ENCODE measurements at regions not wholly inside any gene's neighbourhood (a gene's known extent, or its start where the extent isn't known, plus 50 kb on each side); places are given as distances from the start of the nearest gene placed in this dataset.
"Not testable (repeated sequence)": the region's sequence is repeated elsewhere in the genome, so short reads cannot be mapped to it uniquely, and the experiment has no call there.

DNA sequence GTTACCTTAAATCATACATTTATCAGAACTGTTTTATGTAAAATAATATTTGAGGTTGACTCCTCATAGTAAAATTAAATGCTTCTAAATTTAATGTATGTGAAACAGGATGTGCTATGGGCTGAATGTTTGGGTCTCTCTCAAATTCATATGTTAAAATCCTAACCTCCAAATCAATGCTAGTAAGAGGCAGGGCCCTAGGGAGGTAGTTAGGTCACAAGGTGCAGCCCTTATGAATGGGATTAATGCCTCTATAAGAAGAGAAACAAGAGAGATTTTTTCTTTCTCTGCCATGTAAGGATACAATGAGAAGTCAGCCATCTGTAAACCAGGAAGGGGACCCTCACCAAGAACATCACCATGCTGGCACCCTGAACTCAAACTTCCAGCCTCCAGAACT is 67.2 kb upstream of the ETAA1 start:
- DNase-seq, result no peak

DNA sequence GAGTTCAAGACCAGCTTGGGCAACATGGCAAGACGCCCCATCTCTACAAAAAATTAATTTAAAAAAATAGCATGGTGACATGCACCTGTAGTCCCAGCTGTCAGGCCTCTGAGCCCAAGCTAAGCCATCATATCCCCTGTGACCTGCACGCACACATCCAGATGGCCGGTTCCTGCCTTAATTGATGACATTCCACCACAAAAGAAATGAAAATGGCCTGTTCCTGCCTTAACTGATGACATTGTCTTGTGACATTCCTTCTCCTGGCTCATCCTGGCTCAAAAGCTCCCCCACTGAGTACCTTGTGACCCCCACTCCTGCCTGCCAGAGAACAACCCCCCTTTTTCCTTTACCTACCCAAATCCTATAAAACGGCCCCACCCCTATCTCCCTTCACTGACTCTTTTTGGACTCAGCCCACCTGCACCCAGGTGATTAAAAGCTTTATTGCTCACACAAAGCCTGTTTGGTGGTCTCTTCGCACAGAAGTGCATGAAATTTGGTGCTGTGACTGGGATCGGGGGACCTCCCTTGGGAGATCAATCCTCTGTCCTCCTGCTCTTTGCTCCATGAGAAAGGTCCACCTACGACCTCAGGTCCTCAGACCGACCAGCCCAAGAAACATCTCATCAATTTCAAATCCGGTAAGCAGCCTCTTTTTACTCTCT is 65.6 kb upstream of the ETAA1 start:
- DNase-seq, result not testable (repeated sequence)

DNA sequence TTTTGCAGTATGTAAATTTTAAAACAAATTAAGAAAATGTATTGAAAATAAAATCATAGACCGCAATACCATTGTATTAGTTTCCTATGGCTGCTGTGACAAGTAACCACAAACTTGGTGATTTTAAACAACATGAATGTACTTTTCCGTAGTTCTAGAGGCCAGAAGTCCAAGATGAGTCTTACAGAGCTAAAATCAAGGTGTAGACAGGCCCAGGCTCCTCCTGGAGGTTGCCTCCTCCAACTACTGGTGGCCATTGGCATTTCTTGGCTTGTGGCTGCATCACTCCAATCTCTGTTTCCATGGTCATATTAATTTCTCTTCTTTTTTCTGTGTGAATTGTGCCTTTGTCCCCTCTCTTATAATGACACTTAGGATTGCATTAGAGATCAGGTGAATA is 59.2 kb upstream of the ETAA1 start:
- DNase-seq, result no peak

DNA sequence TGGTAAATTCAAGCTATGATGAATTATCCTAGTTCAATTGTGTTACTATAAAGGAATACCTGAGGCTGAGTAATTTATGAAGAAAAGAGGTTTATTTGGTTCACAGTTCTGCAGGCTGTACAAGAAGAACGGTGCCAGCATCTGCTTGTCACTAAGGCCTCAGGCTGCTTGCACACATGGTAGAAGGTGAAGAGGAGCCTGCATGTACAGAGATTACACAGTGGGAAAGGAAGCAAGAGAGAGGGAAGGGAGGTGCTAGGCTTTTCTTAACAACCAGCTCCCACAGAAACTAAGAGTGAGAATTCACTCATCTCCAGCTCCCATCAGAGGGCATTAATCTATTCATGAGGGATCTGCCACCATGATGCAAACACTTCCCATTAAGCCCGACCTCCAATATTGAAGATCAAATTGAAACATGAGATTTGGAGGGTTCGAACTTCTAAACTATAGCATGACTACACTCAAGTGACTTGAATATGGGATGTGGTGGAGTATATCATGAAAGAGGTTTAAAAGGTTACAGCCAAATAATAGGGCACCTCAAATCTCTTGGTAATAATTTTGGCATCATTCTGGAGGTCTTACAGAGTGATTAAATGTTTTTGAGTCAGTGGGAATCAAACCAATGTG is 58.4 kb upstream of the ETAA1 start:
- DNase-seq, result no peak

DNA sequence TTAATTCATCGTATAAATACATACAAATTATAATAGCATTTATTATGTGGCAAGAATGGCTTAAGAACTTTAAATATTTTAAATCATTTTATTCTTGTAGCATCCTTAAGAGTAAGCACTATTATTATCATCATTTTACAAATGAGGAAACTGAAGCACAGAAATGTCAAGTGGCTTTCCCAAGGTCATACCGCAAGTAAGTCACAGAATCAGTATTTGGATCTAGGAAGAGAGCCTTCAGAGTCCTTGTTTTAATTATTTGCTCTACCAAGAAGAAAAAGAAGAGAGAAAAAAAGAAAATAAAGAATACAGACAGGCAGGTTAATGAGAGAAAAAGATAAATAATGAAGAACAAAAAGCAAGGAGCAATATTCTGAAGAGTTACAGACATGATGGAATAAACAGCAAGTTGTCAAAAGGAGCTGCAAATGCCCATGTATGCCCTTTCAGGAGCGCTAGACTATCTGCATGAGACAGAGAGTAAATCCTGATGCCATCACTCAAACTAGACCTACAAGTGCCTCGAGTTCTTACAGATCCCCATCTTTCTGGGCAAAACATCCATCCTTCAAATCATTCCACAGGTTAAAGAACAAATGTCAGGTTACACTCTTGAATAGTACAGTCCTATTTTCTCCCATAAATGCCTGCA is 57.8 kb upstream of the ETAA1 start:
- DNase-seq, result no peak

DNA sequence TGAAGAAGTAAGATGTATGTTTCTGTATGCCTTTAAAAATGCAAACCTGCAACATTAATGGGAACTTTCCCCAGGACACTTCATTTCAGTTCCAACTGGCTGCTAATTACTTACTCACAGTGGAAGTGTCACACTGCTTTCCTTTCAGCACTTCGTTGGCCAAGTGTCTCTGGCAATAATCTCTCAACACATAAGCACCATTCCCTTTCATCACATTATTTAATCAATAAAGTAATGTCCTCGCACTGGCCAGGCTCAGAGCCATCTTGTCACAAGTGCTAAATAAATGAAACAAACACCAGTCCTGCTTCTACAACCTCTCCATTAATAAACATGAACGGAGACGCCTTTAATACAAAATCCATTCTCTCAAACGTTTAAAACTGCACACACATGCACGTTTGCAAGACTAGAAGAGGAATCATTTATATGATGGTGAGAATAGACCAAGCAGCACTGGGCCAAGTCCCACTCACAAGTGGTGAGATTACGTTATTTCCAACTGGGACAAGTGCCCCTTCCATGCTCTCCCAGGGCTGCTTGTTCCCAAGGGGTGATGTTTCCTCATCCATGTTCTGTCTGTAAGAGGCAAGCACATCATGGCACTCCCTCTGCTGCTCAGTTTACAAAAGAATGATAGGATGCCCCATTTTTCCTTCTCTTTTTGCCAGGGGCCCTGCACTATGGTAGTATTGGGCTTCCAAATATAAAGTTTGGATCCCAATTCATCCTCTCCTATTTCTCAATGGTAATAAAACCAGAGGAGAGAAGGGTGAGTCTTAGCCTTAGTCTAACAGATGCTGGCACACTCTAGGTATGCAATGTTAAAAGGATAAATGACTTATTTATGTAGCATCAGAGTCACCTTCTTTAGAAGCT is 56.8 kb upstream of the ETAA1 start:
- no peak for DNase-seq

DNA sequence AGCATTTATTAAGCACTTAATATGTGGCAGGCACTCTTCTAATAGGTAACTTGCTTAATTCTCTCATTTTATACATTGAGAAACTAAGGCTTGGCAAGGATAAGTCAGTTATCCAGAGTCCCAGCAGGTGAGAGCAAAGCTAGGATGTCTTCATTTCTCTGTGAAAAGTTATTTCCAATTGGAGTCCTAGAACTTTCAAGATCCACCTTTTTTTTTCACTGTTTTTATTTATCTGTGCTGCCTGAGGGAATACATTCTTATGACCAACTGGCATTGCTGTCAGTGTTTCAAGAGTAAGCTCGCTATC is 56.2 kb upstream of the ETAA1 start:
- no peak for DNase-seq

DNA sequence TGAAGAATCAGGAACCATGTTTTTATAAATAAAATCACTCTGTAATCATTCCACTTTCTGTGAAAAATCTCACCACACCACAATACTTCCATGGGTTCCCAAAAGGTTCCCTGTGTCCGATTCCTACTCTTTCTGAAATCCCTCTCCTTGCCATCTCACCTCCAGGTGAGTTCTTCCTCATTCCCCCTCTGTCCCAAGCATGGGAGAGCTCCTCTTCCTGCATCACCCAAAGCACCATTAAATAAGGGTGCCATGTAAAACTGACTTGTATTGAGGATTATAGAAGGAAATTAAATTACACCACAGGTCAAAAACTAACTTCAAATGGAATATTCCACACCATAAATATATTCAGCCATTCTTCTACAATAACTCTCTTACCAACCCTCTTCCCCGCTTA is 55.8 kb upstream of the ETAA1 start:
- no peak for DNase-seq

DNA sequence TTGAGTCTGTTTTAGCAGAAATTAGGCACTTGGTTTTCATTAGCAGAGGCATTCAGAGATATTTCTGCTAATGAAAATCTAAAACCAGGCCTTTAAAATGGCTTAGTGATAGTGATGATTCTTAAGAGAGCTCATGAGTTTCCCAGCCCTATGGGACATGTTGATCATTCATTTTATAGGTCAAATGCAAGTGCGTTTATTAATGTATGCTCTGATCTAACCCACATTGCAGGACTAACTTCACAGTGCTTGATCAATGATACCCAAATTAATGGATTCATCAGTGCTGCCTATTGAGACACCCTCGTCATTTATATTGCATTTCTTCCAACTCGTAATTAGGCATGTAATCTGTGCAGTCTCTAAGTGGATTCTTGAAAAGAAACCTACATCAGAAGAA is 54.7 kb upstream of the ETAA1 start:
- no peak for DNase-seq

DNA sequence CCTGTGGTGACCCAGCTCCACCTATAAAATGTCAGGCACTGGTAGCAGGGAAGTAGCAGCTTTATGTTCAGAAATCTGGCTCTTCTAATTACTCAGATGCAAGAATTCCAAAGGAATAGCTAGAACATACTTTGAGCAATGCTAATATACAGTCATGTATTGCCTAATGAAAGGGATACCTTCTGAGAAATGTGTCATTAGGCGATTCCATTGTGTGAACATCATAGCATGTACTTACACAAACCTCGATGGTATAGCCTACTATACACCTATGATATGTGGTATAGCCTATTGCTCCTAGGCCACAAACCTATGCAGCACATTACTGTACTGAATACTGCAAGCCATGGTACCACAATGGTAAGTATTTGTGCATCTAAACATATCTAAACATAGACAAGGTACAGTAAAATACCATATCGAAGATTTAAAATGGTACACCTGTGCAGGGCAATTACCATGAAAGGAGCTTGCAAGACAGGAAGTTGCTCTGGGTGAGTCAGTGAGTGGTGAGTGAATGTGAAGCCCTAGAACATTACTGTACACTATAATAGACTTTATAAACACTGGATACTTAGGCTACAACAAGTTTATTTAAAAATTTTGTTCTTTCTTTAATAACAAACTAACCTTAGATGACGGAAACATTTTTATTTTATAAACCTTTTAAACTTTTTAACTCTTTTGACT is 50.3 kb upstream of the ETAA1 start:
- DNase-seq, result no peak

All from nucleus accumbens (tissue), 56 donors.